ENCODE measurements at regions not wholly inside any gene's neighbourhood (a gene's known extent, or its start where the extent isn't known, plus 50 kb on each side); places are given as distances from the start of the nearest gene placed in this dataset.
"Not testable (repeated sequence)": the region's sequence is repeated elsewhere in the genome, so short reads cannot be mapped to it uniquely, and the experiment has no call there.

DNA sequence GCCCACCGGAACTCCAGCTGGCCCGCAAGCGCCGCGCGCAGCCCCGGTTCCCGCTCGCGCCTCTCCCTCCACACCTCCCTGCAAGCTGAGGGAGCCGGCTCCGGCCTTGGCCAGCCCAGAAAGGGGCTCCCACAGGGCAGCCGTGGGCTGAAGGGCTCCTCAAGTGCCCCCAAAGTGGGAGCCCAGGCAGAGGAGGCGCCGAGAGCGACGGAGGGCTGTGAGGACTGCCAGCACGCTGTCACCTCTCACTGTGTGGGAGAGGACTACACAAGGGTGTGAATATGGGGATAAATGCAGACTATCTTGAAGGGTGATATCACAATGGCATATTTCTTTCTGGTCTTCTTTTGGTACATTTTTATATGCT is 158.3 kb upstream of the PPP1R3A start:
- not testable (repeated sequence) for H3K4me3 Mint-ChIP-seq; DNase-seq; H3K4me1 Mint-ChIP-seq (ENCODE audit: low read depth); ATAC-seq (replicated peaks in 1 of 2); H3K9me3 Mint-ChIP-seq; H3K36me3 Mint-ChIP-seq (ENCODE audit: insufficient read depth in 2 of 2); H3K27ac Mint-ChIP-seq
- H3K27me3 Mint-ChIP-seq (ENCODE audit: low read depth): peaks cover 34% of the 10 kb centered on the region

DNA sequence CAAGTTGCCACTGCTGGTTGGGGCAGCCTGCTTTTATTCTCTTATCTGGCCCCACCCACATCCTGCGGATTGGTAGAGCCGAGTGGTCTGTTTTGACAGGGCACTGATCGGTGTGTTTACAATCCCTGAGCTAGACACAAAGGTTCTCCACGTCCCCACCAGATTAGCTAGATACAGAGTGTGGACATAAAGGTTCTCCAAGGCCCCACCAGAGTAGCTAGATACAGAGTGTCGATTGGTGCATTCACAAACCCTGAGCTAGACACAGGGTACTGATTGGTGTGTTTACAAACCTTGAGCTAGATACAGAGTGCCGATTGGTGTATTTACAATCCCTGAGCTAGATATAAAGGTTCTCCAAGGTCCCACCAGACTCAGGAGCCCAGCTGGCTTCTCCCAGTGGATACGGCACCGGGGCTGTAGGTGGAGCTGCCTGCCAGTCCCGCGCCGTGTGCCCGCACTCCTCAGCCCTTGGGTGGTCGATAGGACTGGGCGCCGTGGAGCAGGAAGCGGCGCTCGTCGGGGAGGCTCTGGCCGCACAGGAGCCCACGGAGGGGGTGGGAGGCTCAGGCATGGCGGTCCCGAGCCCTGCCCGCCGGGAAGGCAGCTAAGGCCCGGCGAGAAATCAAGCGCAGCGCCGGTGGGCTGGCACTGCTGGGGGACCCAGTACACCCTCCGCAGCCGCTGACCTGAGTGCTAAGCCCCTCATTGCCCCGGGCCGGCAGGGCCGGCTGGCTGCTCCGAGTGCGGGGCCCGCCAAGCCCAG is 157.8 kb upstream of the PPP1R3A start:
- peaks cover 29% of the 10 kb centered on the region for H3K27me3 Mint-ChIP-seq (ENCODE audit: low read depth)
- not testable (repeated sequence) for H3K9me3 Mint-ChIP-seq; ATAC-seq (replicated peaks in 1 of 2); H3K27ac Mint-ChIP-seq; DNase-seq; H3K36me3 Mint-ChIP-seq (ENCODE audit: insufficient read depth in 2 of 2); H3K4me3 Mint-ChIP-seq; H3K4me1 Mint-ChIP-seq (ENCODE audit: low read depth)

DNA sequence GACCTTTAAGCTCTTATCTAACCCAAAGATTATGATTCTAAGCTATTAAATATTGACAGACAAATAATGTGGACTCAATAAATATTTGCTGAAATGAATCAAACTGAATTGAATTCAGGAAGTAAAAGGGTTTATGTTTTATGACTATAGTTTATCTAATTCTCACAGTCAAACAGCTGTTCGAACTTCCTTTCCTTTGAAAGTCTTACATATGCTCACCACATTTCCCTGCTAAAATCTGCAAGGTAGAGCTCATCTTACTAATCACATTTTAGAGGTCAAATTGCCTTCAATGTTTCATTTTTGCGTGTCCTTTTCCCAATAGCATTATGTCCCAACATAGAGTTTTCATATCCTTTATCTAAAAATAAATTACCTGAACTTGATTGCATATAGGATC is 154.9 kb upstream of the PPP1R3A start:
- no peaks in the 10 kb centered on the region for H3K36me3 Mint-ChIP-seq (ENCODE audit: insufficient read depth in 2 of 2)
- H3K4me3 Mint-ChIP-seq: no peak overlapping the region
- peaks cover 7% of the 10 kb centered on the region for H3K27me3 Mint-ChIP-seq (ENCODE audit: low read depth)
- no peak for ATAC-seq (replicated peaks in 1 of 2)
- H3K9me3 Mint-ChIP-seq: no peaks in the 10 kb centered on the region
- no peaks in the 10 kb centered on the region for H3K4me1 Mint-ChIP-seq (ENCODE audit: low read depth)
- DNase-seq: no peak
- no peak overlapping the region for H3K27ac Mint-ChIP-seq

DNA sequence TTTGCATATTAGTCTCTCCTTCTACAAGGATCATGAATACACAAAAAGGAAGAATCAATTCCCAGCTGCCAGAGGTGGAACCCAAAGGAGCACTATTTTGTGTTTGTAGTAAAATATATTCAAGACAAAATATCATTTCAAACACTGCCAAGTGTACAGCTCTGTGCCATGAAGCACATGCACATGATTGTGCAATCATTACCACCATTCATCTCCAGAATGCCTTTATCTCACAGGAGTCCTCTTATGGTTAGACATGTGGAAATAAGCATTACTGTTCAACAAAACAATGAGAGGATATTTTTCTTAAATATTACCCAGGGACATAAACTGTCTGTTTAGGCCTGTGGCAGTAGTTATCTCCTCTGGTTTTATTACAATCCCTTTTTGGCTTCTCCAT is 151.4 kb upstream of the PPP1R3A start:
- ATAC-seq (replicated peaks in 1 of 2) (no peak), DNase-seq (no peak)
- H3K4me3 Mint-ChIP-seq: no peak overlapping the region
- H3K36me3 Mint-ChIP-seq (ENCODE audit: insufficient read depth in 2 of 2): no peaks in the 10 kb centered on the region
- H3K4me1 Mint-ChIP-seq (ENCODE audit: low read depth): no peaks in the 10 kb centered on the region
- no peaks in the 10 kb centered on the region for H3K27me3 Mint-ChIP-seq (ENCODE audit: low read depth)
- no peak overlapping the region for H3K27ac Mint-ChIP-seq
- no peaks in the 10 kb centered on the region for H3K9me3 Mint-ChIP-seq

DNA sequence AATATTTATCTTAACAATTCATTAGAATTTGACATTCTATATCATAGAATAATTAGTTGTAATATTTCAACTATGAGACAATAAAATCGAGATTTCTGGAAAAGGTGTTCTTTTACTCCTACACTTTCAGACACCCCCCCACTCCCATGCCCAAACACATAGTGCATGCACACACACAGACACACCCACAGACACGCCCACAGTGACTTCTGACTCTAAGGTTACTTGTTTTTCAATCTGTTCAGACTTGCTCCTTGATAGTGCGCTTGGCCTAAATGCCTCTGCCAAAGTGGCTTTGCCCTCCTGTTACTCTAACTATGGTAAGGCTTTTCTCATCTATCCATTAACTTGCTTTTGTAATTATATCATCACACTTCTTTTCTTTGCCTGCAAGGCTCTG is 144.0 kb upstream of the PPP1R3A start:
- H3K36me3 Mint-ChIP-seq (ENCODE audit: insufficient read depth in 2 of 2): no peaks in the 10 kb centered on the region
- no peak overlapping the region for H3K4me3 Mint-ChIP-seq
- peaks cover 0 to under 1% of the 10 kb centered on the region in 2 donors for H3K9me3 Mint-ChIP-seq
- ATAC-seq (replicated peaks in 1 of 2) (no peak), DNase-seq (no peak)
- no peaks in the 10 kb centered on the region for H3K4me1 Mint-ChIP-seq (ENCODE audit: low read depth)
- peaks cover 7% of the 10 kb centered on the region for H3K27me3 Mint-ChIP-seq (ENCODE audit: low read depth)
- H3K27ac Mint-ChIP-seq: no peak overlapping the region

DNA sequence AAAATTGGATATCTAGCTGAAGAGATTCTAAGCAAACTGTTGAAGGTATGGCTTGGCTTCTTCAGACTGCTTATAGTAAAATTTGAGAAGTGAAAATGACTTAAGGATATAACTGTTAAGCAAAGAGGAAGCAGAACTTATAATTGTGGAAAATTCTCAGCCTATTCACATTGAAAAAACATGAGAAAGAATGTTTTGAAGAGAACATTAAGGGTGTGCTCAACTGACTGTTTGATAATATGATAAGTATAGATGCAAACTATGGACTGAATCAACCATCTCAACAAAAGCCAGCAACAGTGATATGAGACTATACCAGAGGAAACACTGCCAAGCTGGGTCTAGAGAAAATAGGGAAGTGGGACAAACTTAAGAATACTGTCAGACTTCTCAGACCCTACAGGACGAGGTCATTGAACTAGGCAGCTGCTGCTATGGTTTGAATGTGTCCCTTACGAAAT is 133.1 kb upstream of the PPP1R3A start:
- H3K4me3 Mint-ChIP-seq: no peak overlapping the region
- H3K27ac Mint-ChIP-seq: no peak overlapping the region
- peaks cover 0 to 4% of the 10 kb centered on the region in 2 donors for H3K36me3 Mint-ChIP-seq (ENCODE audit: insufficient read depth in 2 of 2)
- no peaks in the 10 kb centered on the region for H3K27me3 Mint-ChIP-seq (ENCODE audit: low read depth)
- DNase-seq: no peak
- peaks cover 17% of the 10 kb centered on the region for H3K4me1 Mint-ChIP-seq (ENCODE audit: low read depth)
- no peak for ATAC-seq (replicated peaks in 1 of 2)
- H3K9me3 Mint-ChIP-seq: peaks cover 0 to 3% of the 10 kb centered on the region in 2 donors

DNA sequence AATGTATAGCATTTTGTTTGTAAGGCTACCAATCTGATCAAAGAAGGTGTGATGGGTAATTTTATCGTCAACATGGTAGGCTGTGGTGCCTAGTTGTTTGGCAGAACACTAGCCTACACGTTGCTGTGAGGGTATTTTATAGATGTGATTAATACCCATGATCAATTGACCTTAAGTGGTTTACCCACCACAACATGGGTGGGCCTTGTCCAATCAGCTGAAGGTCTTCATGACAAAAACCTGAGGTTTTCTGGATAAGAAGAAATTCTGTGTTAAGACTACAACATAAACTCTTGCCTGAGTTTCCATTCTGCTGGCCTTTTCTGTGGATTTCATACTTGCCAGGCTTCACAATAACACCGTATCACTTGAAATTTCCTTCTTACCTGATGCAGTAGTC is 131.8 kb upstream of the PPP1R3A start:
- H3K27ac Mint-ChIP-seq: no peak overlapping the region
- DNase-seq (no peak), ATAC-seq (replicated peaks in 1 of 2) (no peak)
- no peaks in the 10 kb centered on the region for H3K27me3 Mint-ChIP-seq (ENCODE audit: low read depth)
- no peaks in the 10 kb centered on the region for H3K9me3 Mint-ChIP-seq
- H3K4me3 Mint-ChIP-seq: no peak overlapping the region
- peaks cover 0 to 1% of the 10 kb centered on the region in 2 donors for H3K36me3 Mint-ChIP-seq (ENCODE audit: insufficient read depth in 2 of 2)
- peaks cover 19% of the 10 kb centered on the region for H3K4me1 Mint-ChIP-seq (ENCODE audit: low read depth)

DNA sequence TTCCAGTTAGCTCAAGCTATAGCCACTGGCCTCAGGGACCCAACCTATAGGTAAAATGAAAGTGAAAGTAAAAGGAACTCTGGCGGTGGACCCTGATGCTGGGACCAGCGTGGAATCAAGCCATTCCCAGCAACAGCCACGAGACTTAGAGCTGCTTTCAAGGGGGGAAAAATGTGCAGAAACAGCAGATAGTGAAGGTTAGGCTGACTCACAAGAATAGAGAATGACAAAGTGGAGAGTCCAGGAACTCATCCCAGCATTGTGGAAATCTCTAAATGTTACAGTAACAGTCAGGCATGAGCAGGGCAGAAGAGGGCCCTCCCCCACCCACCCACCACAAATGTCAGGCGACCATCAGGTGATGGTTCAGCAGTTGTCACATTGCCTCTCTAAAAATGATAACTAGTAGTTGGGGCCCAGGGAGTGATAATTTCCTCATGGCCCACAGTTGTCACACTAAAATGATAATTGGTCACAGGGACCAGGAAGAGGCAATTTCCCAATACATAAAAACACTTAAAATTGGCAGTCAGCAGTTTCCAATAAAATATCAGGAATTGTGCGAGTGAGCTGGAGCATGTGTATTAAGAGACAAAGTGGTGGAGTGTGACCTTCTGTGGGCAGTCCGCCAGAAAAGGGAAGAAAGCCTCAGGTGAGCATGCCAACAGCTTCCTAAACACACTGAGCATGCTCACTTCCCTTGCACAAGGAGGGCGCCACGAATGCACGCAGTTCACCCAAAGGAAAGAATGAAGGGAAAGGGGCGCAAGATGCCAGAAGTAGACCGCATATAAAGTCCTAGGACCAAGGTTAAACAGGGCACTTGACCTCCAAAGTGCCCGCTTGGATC is 129.8 kb upstream of the PPP1R3A start:
- peak in 1 of 2 donors; percentile 2 for DNase-seq
- Mint-ChIP-seq H3K27ac (peak overlapping the region; percentile 82), H3K27me3 (ENCODE audit: low read depth) (no peaks in the 10 kb centered on the region), H3K4me1 (ENCODE audit: low read depth) (peaks cover 19% of the 10 kb centered on the region), H3K36me3 (ENCODE audit: insufficient read depth in 2 of 2) (peaks cover 0 to 1% of the 10 kb centered on the region in 2 donors), H3K4me3 (peak overlapping the region; percentile 70 to 91), H3K9me3 (no peaks in the 10 kb centered on the region)
- peak; percentile 24 to 60 for ATAC-seq (replicated peaks in 1 of 2)

DNA sequence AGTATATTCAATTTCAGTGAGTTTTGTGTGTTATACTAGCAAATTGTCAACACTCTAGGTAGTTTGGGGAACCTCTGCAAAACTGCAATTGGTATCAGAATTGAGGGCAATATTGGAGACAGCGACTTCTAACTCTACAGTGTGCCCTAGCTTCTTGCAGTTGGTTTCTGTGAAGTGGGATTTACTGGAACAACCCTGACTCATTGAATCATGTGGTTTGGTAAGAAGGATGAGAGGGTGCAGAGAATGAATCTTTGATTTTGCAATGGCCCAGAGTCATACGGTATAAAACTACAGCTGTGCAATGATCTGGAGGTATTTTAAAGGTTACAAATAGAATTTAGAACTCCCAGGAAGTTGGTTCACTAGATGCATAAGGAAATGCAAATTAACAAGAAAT is 129.1 kb upstream of the PPP1R3A start:
- Mint-ChIP-seq H3K4me3 (peak overlapping the region; percentile 70 to 91), H3K27ac (peak overlapping the region; percentile 82), H3K36me3 (ENCODE audit: insufficient read depth in 2 of 2) (peaks cover 0 to 1% of the 10 kb centered on the region in 2 donors), H3K4me1 (ENCODE audit: low read depth) (peaks cover 19% of the 10 kb centered on the region), H3K27me3 (ENCODE audit: low read depth) (no peaks in the 10 kb centered on the region), H3K9me3 (no peaks in the 10 kb centered on the region)
- ATAC-seq (replicated peaks in 1 of 2) (peak; percentile 70 to 76), DNase-seq (no peak)

DNA sequence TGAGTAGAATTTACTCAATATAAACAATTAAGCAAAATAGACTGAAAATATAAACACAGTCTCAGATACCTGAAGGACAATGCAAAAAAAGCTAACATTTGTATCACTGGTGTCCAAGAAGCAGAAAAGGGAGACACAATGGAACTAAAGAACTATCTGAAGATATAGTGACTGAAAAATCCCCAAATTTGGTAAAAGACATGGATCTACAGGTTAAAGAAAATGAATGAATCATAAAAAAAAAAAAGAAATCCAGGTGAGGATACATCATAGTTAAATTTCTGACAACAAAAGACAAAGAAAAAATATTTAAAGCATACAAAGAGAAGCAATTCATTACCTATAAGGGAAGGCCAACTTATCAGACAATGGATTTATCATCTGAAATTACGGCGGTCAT is 114.7 kb upstream of the PPP1R3A start:
- Mint-ChIP-seq H3K36me3 (ENCODE audit: insufficient read depth in 2 of 2) (no peaks in the 10 kb centered on the region), H3K4me1 (ENCODE audit: low read depth) (no peaks in the 10 kb centered on the region), H3K27ac (no peak overlapping the region), H3K9me3 (no peaks in the 10 kb centered on the region), H3K27me3 (ENCODE audit: low read depth) (no peaks in the 10 kb centered on the region), H3K4me3 (no peak overlapping the region)
- ATAC-seq (replicated peaks in 1 of 2): no peak
- DNase-seq: no peak

DNA sequence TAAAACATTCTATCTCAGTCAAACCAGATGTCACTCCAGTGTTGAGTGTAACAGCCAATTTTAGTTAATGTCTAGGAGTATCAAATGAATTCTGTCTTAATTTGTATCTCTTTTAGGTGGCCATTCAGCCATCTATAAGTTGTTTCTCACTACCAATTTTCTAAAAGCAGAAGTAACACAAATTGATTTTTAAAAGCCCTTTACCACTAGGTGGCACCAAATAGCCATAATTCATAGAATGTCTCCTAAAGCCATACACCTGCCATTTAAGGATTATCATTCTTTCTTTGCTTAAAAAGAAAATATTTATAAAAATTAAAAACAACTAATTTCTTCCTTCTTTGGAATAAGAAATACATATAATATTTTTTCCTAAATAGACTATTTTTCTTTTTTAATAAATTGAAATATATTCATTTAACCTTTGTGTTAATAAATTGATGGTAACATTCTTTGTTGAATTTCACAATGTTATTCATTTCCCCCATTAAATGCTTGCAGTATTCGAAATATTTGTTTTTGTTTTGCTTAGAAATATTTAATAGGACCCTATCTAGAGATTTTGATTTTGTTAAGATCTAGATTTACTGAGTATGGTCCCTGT is 107.8 kb upstream of the PPP1R3A start:
- peak in 1 of 2 donors; percentile 32 for DNase-seq
- Mint-ChIP-seq H3K27me3 (ENCODE audit: low read depth) (no peaks in the 10 kb centered on the region), H3K4me1 (ENCODE audit: low read depth) (no peaks in the 10 kb centered on the region), H3K27ac (no peak overlapping the region), H3K36me3 (ENCODE audit: insufficient read depth in 2 of 2) (no peaks in the 10 kb centered on the region), H3K4me3 (no peak overlapping the region), H3K9me3 (no peaks in the 10 kb centered on the region)
- ATAC-seq (replicated peaks in 1 of 2): no peak

DNA sequence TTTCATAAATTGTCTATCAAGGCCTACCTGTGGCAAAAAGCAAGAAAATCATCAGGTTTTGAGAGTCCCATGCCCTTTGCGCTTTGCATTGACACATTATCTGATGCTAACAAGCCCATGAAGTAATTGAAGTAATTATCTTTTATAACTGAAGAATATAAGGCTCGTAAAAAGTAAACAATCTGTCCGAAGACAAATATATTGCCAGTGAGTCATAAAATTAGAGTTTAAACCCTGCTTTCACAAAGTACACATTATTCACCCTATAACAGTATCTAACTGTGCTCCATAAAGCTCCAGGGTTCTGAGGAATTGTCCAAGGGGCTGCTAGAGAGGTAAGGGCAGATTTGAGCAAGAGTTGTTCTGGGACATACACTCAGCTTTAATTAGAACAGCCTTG is 102.3 kb upstream of the PPP1R3A start:
- no peak overlapping the region for H3K27ac Mint-ChIP-seq
- no peak overlapping the region for H3K4me3 Mint-ChIP-seq
- no peaks in the 10 kb centered on the region for H3K4me1 Mint-ChIP-seq (ENCODE audit: low read depth)
- ATAC-seq (replicated peaks in 1 of 2) (no peak), DNase-seq (no peak)
- H3K27me3 Mint-ChIP-seq (ENCODE audit: low read depth): no peaks in the 10 kb centered on the region
- no peaks in the 10 kb centered on the region for H3K9me3 Mint-ChIP-seq
- no peaks in the 10 kb centered on the region for H3K36me3 Mint-ChIP-seq (ENCODE audit: insufficient read depth in 2 of 2)

DNA sequence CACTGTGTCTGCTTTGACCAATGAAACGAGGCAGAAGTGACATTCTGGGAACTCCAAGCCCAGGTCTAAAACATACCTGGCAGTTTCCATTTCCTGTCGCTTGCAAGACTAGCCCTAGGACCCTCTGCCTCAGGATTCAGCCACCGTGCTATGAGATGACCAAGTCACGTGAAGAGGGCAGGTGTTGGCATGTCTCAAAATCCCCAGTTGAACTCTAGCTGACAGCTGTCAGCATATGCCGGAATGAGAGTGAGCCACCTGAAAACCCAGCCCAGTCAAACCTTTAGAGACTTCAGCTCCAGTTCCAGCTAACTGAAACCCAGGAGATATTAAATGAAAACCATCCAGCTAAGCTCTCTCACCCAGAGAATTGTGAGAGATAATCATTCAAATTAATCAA is 89.9 kb upstream of the PPP1R3A start:
- no peak overlapping the region for H3K4me3 Mint-ChIP-seq
- H3K4me1 Mint-ChIP-seq (ENCODE audit: low read depth): no peaks in the 10 kb centered on the region
- peaks cover 2 to 3% of the 10 kb centered on the region in 2 donors for H3K9me3 Mint-ChIP-seq
- no peak for ATAC-seq (replicated peaks in 1 of 2)
- no peak overlapping the region for H3K27ac Mint-ChIP-seq
- DNase-seq: no peak
- H3K27me3 Mint-ChIP-seq (ENCODE audit: low read depth): no peaks in the 10 kb centered on the region
- no peaks in the 10 kb centered on the region for H3K36me3 Mint-ChIP-seq (ENCODE audit: insufficient read depth in 2 of 2)
